Testis (tissue), 2 donors: ENCODE measurements at regions not wholly inside any gene's neighbourhood (a gene's known extent, or its start where the extent isn't known, plus 50 kb on each side); places are given as distances from the start of the nearest gene placed in this dataset.

Experiments
- DNase-seq: peaks from one replicate; pipeline ENCODE4 v3.0.0-alpha.2; 2019
- H3K27ac ChIP-seq, 2 donors: fragments of 200-600 bp; sonication (generic); one replicate each; pipeline ENCODE4 v1.5.1; 2019
- H3K27me3 ChIP-seq: fragments of 200-600 bp; sonication (generic); one replicate; pipeline ENCODE4 v1.5.1; 2019
- H3K36me3 ChIP-seq: fragments of 200-600 bp; sonication (generic); one replicate; pipeline ENCODE4 v1.5.1; 2017; ENCODE audit warnings: low read depth; ENCODE audit errors: missing control alignments
- H3K4me1 ChIP-seq: fragments of 200-600 bp; sonication (generic); one replicate; pipeline ENCODE4 v1.5.1; 2019
- H3K4me3 ChIP-seq, 2 donors: fragments of 200-600 bp; sonication (generic); one replicate each; pipeline ENCODE4 v1.5.1; 2017 to 2019
- H3K9me3 ChIP-seq: fragments of 200-600 bp; sonication (generic); one replicate; pipeline ENCODE4 v1.5.1; 2017
- CTCF ChIP-seq, 3 experiments: fragments of 450-650 bp in 2 of 3; fragments of 200-600 bp in 1 of 3; sonication (generic) in 1 of 3; IDR thresholded peaks; one replicate each; pipeline ENCODE4 v1.5.1; 2016 to 2019; ENCODE audit warnings: antibody characterized with exemption in 3 of 3, mild to moderate bottlenecking in 2 of 3, moderate library complexity in 1 of 3
- POLR2A ChIP-seq: fragments of 450-650 bp; IDR thresholded peaks from one replicate; pipeline ENCODE4 v1.6.1; 2017; ENCODE audit warnings: antibody characterized with exemption, mild to moderate bottlenecking, moderate library complexity
- whole genome bisulfite sequencing, 2 donors: methylation state at CpG; one replicate each; pipeline ENCODE4 v1.1.5; 2018; 5-methylcytosine and 5-hydroxymethylcytosine counted together
- intact Hi-C: fragments of 100-400 bp; cut with DNase I; formaldehyde crosslinking; loops from one replicate; pipeline ENCODE4 v1.15.1; 2023; ENCODE audit warnings: low total_unique reads

GRCh38 chr14:100010679-100011078 is 54.5 kb upstream of the EVL start:
- H3K9me3 ChIP-seq: no peaks in the 10 kb centered on the region
- no peaks in the 10 kb centered on the region for H3K4me1 ChIP-seq
- no peaks in the 10 kb centered on the region for H3K36me3 ChIP-seq
- no peak for DNase-seq
- H3K27me3 ChIP-seq: no peaks in the 10 kb centered on the region
- WGBS, 2 donors: 54 to 63% methylated on average over 4 of the region's 4 CpGs
- TF ChIP-seq CTCF (IDR thresholded peaks at IDR 0.05) (no peak), POLR2A (no peak)
- H3K4me3 ChIP-seq: no peak overlapping the region
- H3K27ac ChIP-seq: no peak overlapping the region
- intact Hi-C loops: no loop called here

- Histone ChIP-seq H3K4me1 (no peaks in the 10 kb centered on the region), H3K27me3 (no peaks in the 10 kb centered on the region), H3K4me3 (no peak overlapping the region), H3K36me3 (no peaks in the 10 kb centered on the region), H3K9me3 (no peaks in the 10 kb centered on the region), H3K27ac (no peak overlapping the region)
- DNase-seq: no peak
- intact Hi-C loops: no loop called here
- WGBS, 2 donors: 80 to 83% methylated on average over 3 of the region's 3 CpGs
- no peak for TF ChIP-seq POLR2A
- TF ChIP-seq CTCF (IDR thresholded peaks at IDR 0.05): no peak
Observed at GRCh38 chr14:100011628-100012325, 53.4 kb upstream of the EVL start.

- WGBS, 2 donors: 70 to 73% methylated on average over 2 of the region's 2 CpGs
- Histone ChIP-seq H3K4me1 (no peaks in the 10 kb centered on the region), H3K27me3 (no peaks in the 10 kb centered on the region), H3K4me3 (no peak overlapping the region), H3K9me3 (no peaks in the 10 kb centered on the region), H3K27ac (no peak overlapping the region), H3K36me3 (no peaks in the 10 kb centered on the region)
- intact Hi-C loops: no loop called here
- no peak for DNase-seq
- TF ChIP-seq CTCF (IDR thresholded peaks at IDR 0.05) (no peak), POLR2A (no peak)
Observed at GRCh38 chr14:100012478-100013327, 52.5 kb upstream of the EVL start.

- WGBS, 2 donors: 90% methylated on average over 9 of the region's 9 CpGs
- Histone ChIP-seq H3K4me1 (peaks cover 6% of the 10 kb centered on the region), H3K27me3 (no peaks in the 10 kb centered on the region), H3K9me3 (no peaks in the 10 kb centered on the region), H3K36me3 (no peaks in the 10 kb centered on the region), H3K27ac (no peak overlapping the region), H3K4me3 (no peak overlapping the region)
- TF ChIP-seq POLR2A (no peak), CTCF (IDR thresholded peaks at IDR 0.05) (no peak)
- DNase-seq: no peak
- intact Hi-C loops: no loop called here
Observed at GRCh38 chr14:100015251-100015655, 50.0 kb upstream of the EVL start.
